AG09309 (cell line): ENCODE measurements at regions not wholly inside any gene's neighbourhood (a gene's known extent, or its start where the extent isn't known, plus 50 kb on each side); places are given as distances from the start of the nearest gene placed in this dataset.
"Not testable (repeated sequence)": the region's sequence is repeated elsewhere in the genome, so short reads cannot be mapped to it uniquely, and the experiment has no call there.

Source experiments
- DNase-seq: peaks from one replicate; pipeline ENCODE4 v3.0.0-alpha.2; 2010; ENCODE audit warnings: low read depth
- H3K4me3 ChIP-seq: 2 replicates; pipeline ENCODE4 v1.5.1; 2011; ENCODE audit warnings: mild to moderate bottlenecking, low read depth, low read length, moderate library complexity; ENCODE audit not compliant: control insufficient read depth
- TF ChIP-seq, protein P1 (sequence below): IDR thresholded peaks from 2 replicates; pipeline ENCODE4 v1.5.1; 2011; ENCODE audit warnings: mild to moderate bottlenecking, low read depth, low read length, inconsistent platforms; ENCODE audit not compliant: insufficient read depth, control insufficient read depth; ENCODE audit errors: missing control alignments

DNA sequence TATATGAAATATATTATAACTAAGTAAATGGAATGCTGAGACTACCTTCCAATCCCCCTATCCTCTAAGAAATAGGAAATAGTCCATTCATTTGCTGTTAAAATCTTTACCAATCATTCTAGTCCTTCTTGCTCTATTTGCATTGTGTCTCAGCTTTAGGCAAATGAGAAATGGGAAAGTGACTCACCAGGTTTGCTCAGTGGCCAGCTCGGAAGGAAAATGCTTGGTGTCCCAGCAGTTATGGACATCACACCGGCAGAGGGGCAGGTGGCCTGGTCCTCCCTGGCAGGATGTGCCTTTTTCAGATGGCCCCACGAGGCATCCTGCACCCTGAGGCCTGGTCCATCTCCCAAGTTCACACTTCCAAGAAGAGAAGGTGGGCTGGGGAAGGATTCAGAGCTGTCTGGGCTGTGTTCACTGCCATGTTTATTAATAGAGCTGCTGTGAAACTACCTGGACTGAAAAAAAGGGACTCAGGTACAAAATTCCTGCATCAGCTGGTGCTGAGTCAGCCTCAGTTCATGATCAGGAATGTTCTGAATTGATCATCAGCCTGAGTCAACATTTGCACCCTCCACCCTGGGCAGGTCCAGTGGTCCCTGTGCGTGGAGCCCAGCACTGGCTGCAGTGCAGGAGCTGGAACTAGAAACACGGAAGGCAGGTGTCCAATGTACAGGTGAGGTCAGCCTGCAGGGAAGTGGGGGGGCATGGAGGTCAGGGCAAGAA lies 60.1 kb upstream of the ARL4C start:
- TF ChIP-seq, protein P1, sequence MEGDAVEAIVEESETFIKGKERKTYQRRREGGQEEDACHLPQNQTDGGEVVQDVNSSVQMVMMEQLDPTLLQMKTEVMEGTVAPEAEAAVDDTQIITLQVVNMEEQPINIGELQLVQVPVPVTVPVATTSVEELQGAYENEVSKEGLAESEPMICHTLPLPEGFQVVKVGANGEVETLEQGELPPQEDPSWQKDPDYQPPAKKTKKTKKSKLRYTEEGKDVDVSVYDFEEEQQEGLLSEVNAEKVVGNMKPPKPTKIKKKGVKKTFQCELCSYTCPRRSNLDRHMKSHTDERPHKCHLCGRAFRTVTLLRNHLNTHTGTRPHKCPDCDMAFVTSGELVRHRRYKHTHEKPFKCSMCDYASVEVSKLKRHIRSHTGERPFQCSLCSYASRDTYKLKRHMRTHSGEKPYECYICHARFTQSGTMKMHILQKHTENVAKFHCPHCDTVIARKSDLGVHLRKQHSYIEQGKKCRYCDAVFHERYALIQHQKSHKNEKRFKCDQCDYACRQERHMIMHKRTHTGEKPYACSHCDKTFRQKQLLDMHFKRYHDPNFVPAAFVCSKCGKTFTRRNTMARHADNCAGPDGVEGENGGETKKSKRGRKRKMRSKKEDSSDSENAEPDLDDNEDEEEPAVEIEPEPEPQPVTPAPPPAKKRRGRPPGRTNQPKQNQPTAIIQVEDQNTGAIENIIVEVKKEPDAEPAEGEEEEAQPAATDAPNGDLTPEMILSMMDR: no peak
- no peak overlapping the region for H3K4me3 ChIP-seq
- no peak for DNase-seq

DNA sequence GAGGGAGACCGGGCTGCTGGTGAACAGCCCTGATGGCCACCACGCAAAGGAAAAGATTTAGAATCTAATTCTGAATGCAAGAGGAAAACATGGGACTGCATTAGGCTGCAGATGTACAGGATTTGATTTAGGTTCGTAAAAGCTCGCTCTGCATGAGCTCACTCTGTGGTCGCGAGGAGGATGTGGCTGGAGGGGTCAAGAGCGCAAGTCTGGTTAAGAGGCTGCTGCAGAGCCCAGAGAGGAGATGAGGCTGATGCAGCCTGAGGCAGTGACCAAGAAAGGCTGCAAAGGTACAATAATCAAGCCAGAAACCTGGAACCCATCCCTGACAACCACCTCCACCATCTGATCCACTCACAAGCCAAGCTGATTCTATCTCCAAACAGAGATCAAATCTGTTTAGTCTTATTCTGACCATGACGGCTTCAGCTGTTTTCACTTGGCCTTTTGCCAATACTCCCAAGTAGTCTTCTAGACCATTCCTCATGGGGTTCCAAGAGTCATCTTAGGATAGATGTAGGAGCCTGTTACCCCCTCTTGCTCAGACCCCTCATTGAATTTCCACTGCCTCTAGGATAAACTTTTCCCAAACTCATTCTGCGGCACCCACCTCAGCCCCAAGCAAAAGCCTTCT lies 58.9 kb upstream of the ARL4C start:
- TF ChIP-seq, protein P1: no peak
- no peak overlapping the region for H3K4me3 ChIP-seq
- no peak for DNase-seq

DNA sequence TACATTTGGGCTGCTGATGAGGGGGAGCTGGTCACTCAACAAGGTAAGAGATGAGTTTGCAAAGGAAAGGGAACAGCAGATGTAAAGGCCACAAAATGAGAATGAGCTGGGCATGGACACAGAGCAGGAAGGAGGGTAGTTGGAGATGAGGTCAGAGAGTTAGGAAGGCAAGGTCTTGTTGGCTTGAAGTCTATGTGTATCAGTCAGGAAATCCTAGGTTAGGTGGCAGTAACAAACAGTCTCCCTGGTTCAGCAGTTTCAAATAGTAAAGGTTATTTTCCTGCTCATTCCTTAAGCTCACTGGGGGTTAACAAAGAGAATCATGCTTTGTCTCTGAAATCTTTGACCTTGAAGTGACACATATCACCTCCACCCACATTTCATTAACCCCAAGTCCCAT lies 58.3 kb upstream of the ARL4C start:
- DNase-seq: no peak
- TF ChIP-seq, protein P1: no peak
- no peak overlapping the region for H3K4me3 ChIP-seq

DNA sequence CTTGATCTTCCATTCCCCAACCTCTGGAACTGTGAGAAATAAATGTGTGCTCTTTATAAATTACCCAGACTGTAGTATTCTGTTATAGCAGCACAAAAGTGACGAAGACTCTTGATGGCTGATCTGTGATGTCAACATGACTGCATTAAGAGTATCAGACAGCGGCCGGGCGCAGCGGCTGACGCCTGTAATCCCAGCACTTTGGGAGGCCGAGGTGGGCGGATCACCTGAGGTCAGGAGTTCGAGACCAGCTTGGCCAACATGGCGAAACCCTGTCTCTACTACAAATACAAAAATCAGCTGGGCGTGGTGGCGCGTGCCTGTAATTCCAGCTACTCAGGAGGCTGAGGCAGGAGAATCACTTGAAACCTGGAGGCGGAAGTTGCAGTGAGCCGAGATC lies 56.3 kb upstream of the ARL4C start:
- not testable (repeated sequence) for DNase-seq, H3K4me3 ChIP-seq

DNA sequence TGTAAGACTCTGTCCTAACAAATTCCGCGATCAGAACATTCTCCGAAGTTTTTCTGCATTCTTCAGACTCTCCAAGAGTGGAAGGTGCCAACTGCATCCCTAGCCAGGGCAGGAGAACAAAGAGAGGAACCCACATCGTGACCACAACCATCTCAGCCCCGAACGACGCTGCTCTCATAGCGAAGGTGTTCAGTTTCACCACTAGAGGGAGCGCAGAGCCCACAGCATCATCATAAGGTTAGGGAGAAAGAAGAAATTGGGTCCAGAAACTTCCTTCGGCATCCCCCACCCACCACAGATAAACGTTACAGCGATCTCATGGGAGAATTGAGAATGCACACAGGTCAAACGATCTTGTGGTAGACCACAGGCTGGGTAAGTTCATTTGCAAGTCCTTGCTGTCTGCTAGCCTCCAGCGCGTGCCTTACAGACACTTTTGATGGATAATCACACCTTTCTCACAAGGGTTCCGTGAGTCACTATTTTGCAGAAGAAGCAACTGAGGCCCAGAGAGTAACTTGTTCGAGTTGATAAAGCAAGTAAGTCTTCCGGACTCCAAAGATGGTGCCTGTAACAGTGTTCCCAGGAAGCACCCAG lies 53.7 kb upstream of the ARL4C start:
- TF ChIP-seq, protein P1: peak; percentile 93
- no peak overlapping the region for H3K4me3 ChIP-seq
- DNase-seq: no peak

DNA sequence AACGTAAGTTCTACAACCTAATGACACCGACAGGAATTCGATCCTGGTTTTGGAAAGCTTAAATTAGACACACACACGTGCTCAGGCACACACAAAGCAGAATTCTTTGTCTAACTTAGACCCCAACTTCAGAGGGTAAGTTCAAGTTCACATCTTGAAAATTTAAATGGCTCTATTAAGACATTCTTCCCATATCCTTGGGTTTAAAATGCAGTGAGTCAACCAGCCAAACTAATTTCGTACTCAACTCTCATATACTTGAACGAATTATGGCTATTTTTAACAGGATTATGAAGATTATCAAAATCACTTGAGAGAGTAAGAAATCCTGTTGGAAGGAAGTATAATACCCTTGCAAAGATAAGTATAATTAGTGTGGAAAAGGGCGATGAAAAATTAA lies 53.2 kb upstream of the ARL4C start:
- TF ChIP-seq, protein P1: no peak
- H3K4me3 ChIP-seq: no peak overlapping the region
- no peak for DNase-seq
